Putamen (tissue), 1 donor: ENCODE measurements at regions not wholly inside any gene's neighbourhood (a gene's known extent, or its start where the extent isn't known, plus 50 kb on each side); places are given as distances from the start of the nearest gene placed in this dataset.
"Not testable (repeated sequence)": the region's sequence is repeated elsewhere in the genome, so short reads cannot be mapped to it uniquely, and the experiment has no call there.

Experiments used
- DNase-seq: peaks from one replicate; pipeline ENCODE4 v3.0.0-alpha.2; 2016; ENCODE audit warnings: low spot score

DNA sequence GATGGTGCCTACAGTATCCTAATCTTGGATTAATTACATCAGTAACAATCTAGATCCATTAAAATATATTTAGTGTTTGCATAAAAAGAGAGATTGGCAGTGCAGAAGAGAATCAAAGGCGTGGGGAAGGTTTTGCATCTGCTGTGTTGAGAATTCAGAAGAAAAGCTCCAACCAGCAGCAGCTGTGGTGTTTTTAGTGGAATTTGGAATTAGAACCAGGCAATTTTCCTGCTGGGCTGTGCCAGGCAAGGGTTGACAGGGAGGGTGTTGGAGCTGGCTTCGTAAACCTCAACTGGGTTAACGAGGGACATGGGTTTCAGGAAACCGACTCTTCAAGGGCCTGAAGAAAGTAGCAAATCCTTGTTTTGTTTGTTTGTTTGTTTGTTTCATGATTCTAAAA is 107.8 kb upstream of the WSCD1 start:
- no peak for DNase-seq

DNA sequence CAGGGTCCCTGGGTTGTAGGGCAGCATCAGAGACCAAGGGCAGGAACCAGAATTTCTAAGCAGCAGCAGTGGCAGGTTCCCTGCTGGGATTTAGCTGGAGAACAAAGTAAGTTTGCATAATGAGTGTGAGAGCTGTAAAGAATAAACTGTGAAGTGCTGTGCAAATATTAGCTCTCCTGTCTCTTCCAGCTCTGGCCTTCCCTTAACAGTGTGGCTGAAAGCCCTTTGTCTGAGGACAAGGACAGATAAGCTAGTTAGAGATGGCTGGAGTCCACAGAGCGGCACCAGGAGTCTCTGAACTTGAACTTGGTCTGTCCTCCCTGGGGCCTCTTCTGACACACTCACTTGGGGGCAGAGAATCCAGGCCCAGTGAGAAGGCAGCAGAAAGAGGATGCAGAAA is 98.2 kb upstream of the WSCD1 start:
- DNase-seq: no peak

DNA sequence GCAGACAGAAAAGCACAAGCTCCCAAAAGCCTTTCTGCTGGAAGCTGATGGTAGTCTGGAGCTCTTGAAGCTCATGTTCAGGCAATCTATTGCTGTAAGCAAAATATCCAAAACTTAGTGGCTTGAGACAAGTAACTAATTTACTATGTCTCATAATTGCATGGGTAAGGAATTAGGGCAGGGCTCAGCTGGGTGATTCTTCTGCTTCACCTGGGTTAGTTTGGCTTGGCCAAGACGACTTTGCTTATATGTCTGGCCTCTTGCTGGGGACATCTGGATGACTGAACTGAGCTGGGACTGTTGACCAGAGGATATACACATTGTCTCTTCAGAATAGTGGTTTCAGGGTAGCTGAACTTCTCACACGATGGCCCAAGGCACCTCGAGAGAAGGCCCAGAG is 96.8 kb upstream of the WSCD1 start:
- DNase-seq: no peak

DNA sequence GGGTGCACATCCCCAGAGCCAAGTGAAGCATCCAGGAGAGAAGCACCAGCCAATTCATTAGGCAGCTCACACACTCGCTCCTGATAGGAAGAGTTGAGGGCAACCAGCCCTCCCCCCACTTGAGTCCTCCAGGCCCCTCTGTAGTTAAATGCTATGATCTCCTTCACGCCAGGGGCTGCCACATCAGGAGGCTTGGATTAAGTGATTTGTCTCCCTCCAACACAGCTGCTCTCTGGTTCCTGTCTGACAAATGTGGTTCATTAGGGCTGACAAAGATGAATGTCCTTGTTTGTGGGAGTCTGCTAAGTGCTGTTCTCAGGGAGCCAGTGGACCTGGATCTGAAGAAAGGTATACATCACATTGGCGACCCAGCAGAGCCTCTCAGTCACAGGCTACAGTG is 94.5 kb upstream of the WSCD1 start:
- no peak for DNase-seq

DNA sequence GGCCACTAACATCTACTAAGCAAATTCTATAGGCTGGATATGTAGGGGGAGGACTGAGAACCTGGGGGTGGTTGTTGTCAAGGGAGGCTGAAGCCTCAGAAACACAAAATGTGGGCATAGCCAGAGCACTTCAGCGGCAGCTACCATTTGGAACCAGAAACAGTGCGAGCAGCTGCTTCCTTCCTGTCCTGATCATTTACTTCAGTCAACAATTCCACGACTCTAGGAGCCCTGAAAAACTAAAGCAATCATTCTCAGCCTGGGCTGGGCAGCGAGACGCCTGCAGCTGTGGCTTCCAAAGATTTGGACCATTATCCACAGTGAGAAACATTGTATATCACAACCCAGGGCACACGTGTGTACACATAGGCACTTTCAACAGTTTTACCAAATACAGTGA is 93.9 kb upstream of the WSCD1 start:
- DNase-seq: no peak

DNA sequence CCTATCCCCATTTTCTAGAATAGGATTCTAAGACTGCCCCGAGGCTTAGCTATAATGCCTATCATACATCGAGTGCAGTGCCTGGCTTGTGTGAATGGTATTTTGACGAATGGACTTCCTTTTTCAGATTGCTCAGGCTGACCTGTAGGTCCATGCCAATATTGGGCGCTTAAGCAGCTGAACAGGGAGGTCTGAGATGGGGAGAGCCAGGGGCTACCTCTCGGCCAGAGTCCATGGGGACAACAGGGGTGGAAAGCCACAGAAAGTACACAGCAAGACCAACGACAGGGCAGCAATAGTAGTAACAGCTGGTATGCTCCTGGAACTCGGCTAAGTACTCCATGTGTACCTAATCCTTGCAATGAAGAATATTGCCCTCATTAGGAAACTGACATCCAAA is 91.7 kb upstream of the WSCD1 start:
- no peak for DNase-seq

DNA sequence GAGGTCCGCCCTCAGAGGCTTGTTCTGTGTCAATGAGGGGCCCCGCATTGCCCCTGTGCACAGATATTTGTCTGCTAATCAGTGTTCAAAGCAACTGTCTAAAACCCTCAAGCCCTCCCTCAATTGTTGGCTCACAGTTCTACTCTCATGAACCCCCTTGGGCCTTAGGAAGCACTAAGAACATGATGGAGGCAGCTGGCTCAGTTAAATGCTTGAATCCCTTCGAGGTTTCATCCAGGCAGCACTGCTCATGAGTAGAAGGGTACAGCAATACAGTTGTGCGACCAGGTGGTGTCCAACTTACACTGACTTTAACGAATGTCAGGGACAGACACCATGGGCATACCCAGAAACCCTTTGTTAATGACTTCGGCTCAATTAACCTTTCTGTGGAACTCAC is 89.2 kb upstream of the WSCD1 start:
- DNase-seq: no peak

DNA sequence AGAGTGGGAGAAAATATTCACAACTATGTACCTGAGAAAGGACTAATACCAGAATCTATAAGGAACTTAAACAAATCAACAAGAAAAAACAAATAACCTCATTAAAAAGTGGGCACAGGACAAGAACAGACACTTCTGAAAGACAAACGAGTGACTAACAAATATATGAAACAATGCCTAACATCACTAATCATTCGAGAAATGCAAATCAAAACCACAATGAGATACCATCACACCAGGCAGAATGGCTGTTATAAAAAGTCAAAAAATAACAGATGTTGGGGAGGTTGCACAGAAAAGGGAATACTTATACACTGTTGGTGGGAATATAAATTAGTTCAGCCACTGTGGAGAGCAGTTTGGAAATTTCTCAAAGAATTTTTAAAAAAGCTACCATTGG is 83.5 kb upstream of the WSCD1 start:
- DNase-seq: no peak

DNA sequence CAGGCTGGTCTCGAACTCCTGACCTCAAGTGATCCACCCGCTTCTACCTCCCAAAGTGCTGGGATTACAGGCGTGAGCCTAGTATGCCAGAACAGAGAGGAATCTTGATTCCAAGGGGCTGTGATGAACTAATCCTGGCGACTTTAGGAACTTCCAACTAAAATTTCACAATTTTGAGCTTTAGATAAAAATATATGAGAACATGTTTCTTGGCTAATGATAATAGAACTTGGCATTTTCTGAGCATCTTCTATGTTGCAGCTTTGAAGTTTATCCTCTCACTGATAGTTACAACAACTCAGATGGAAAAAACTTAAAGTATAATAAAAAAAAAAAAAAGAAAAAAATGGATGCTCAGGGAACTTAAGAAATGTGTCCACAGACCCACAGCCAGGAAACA is 69.8 kb upstream of the WSCD1 start:
- DNase-seq: no peak

DNA sequence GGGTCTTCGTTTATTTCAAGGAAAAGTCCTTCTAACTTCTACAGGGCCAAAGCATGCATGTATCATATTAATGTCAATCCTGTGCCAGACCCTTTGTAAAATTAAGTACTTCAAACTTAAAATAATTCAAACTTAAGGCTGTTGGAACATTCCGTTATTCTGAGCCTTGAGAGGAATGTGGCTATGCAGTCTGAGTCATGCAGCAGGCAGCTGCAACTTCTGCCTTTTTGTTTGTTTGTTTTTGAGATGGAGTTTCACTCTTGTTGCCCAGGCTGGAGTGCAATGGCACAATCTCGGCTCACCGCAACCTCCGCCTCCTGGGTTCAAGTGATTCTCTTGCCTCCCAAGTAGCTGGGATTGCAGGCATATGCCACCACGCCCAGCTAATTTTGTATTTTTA is 67.0 kb upstream of the WSCD1 start:
- not testable (repeated sequence) for DNase-seq

DNA sequence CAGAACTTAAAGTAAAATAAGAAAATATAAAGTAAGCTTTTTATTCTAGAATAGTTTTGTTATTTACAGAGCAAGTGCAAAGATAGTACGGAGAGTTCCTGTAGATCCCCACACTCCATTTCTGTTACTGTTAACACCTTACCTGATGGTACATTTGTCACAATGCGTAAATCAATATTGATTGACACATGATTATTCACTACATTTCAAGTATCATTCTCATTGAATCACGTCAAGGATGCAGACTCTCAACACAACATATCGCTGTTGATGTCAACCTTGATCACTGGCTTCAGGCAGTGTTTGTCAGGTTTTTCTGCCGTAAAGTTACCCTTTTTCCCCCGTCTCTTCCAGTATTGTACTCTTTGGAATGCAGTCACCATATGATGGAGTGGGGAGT is 64.2 kb upstream of the WSCD1 start:
- no peak for DNase-seq

DNA sequence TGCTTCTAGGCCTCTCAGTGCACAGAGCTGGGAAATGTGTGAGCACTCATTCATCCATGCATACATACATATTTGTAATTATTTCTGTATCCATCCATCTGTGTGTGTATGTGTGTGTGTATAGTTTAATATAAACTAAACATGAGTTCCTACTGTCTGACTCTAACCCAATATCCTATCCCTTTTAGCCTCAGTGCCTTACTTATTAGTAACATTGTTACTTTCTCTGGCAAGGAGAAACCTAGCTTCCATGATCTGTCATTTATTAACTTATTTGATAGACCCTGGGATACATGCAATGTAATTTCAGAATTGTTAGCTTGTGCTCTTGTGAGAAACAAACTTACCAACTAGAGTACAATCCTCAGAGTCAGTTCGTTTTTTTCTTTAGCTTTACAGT is 59.0 kb upstream of the WSCD1 start:
- no peak for DNase-seq

DNA sequence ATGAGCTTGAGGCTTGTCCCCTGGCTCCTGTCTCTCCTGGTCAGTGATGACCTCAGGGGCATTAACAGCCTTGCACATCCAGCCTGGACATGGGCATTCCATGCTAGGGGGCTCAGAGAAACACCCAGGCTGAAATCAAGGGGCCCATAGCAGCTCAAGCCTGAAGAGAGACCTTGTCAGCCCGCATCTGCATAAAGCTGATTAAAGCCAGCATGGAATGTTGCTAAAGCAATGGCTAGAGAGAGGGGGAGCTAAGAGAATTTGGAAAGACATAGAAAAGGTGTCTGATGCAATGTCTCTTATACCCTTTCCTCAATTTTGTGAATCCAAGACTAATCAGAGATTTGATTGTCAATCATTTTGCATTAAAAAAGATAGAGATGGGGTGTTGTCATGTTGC is 51.4 kb upstream of the WSCD1 start:
- no peak for DNase-seq

DNA sequence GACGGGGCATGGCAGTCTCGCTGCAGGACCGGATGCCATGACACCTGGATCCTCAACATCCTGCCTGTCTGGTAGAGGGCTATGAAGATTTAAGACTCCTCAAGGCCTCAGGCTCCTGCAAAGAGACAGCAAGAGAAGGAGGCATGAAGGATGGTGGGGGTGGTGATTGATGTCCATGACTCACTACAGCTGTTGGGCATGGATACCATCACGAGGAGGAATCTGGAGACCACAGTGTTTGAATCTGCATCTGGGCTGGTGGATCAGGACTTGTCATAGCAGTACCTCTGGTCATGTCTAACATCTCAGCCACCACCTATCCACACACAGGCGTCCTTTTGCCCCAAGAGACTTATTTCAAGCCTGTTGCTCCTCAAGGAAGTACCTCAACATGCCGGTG is 50.2 kb upstream of the WSCD1 start:
- DNase-seq: no peak

DNA sequence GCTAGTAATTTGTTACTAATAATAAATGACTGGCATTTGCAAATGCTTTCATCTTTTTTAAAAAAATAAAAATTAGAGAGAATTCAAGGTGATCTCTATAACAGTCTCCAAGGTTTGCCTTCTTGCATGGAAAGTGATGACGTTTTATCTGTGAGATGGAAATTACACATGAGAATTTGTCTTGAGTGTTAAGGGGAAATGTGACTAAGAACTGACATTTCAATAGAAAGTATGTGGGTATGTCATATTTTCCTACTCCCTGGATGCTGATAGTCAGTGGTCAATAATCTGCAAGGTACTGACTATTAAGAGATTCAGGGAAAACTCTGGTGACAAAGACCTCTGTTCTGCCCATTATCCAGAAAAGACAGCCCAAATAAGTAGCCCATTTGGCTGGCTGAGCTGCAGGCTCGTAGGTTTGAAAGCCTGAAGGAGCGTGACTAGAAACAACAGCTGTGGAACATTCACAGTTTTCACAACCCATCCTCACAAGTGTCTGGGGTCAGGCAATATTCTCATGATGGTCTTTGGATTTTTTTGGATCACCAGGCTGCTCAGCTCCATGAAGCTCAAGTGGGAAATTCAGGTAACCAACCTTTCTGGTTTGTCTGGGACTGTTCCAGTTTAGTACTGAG is 49.7 kb upstream of the WSCD1 start:
- DNase-seq: no peak
